Prostate gland (tissue), 2 donors: ENCODE measurements at regions not wholly inside any gene's neighbourhood (a gene's known extent, or its start where the extent isn't known, plus 50 kb on each side); places are given as distances from the start of the nearest gene placed in this dataset.

Source experiments
- DNase-seq: peaks from one replicate; pipeline ENCODE4 v3.0.0-alpha.2; 2019; ENCODE audit warnings: low spot score
- H3K27ac ChIP-seq, 2 donors: fragments of 200-600 bp; sonication (generic); 2 replicates each; pipeline ENCODE4 v1.5.1; 2017 to 2019
- H3K27me3 ChIP-seq: fragments of 200-600 bp; sonication (generic); replicated peaks from 2 replicates; pipeline ENCODE4 v1.5.1; 2019; ENCODE audit not compliant: insufficient read depth
- H3K36me3 ChIP-seq, 2 donors: fragments of 200-600 bp; sonication (generic); 1 replicate in 1 of 2; 2 replicates in 1 of 2; pipeline versions ENCODE4 v1.5.1 to v1.8.1; 2017 to 2019
- H3K4me1 ChIP-seq: fragments of 200-600 bp; sonication (generic); replicated peaks from 2 replicates; pipeline ENCODE4 v1.5.1; 2019
- H3K4me3 ChIP-seq, 2 donors: fragments of 200-600 bp; sonication (generic); 2 replicates each; pipeline ENCODE4 v1.5.1; 2017 to 2019
- H3K9me3 ChIP-seq: fragments of 200-600 bp; sonication (generic); 2 replicates; pipeline ENCODE4 v1.5.1; 2017
- CTCF ChIP-seq, 4 experiments: fragments of 200-600 bp in 2 of 4; fragments of 450-650 bp in 2 of 4; sonication (generic) in 2 of 4; IDR thresholded peaks; 1 replicate in 3 of 4; 2 replicates in 1 of 4; pipeline ENCODE4 v1.5.1; 2016 to 2019; ENCODE audit warnings: antibody characterized with exemption in 4 of 4, mild to moderate bottlenecking in 2 of 4, moderate library complexity in 2 of 4
- POLR2A ChIP-seq: fragments of 450-650 bp; IDR thresholded peaks from one replicate; pipeline ENCODE4 v1.6.1; 2016; ENCODE audit warnings: antibody characterized with exemption, mild to moderate bottlenecking
- POLR2AphosphoS5 ChIP-seq: sonication (generic); formaldehyde crosslinking; IDR thresholded peaks from one replicate; pipeline ENCODE4 v1.6.1; 2017; ENCODE audit warnings: antibody characterized with exemption
- WGBS: methylation state at CpG from one replicate; pipeline ENCODE4 v1.1.5; 2018; 5-methylcytosine and 5-hydroxymethylcytosine counted together
- intact Hi-C: fragments of 100-400 bp; cut with DNase I; formaldehyde crosslinking; loops from one replicate; pipeline ENCODE4 v1.14.2; 2022

- Histone ChIP-seq H3K27me3 (no peaks in the 10 kb centered on the region), H3K4me1 (no peaks in the 10 kb centered on the region), H3K27ac (no peak overlapping the region), H3K9me3 (no peaks in the 10 kb centered on the region), H3K4me3 (no peak overlapping the region), H3K36me3 (no peaks in the 10 kb centered on the region)
- no peak for DNase-seq
- intact Hi-C loops, result no loop called here
- 58% methylated on average over 2 of the region's 2 CpGs for WGBS
- TF ChIP-seq CTCF (IDR thresholded peaks at IDR 0.05) (no peak), POLR2A (no peak), POLR2AphosphoS5 (no peak)
These were observed 2068.7 kb downstream of the MAT2B start for GRCh38 chr5:165574100-165574499.

GRCh38 chr5:165576678-165577275 lies 2071.4 kb downstream of the MAT2B start:
- H3K4me1 ChIP-seq, result no peaks in the 10 kb centered on the region
- TF ChIP-seq POLR2AphosphoS5, result no peak
- TF ChIP-seq POLR2A, result no peak
- TF ChIP-seq CTCF (IDR thresholded peaks at IDR 0.05), result no peak
- intact Hi-C loops, result no loop called here
- 81% methylated on average over 3 of the region's 3 CpGs for WGBS
- H3K4me3 ChIP-seq, result no peak overlapping the region
- H3K27me3 ChIP-seq, result no peaks in the 10 kb centered on the region
- no peaks in the 10 kb centered on the region for H3K36me3 ChIP-seq
- DNase-seq, result no peak
- H3K9me3 ChIP-seq, result no peaks in the 10 kb centered on the region
- H3K27ac ChIP-seq, result no peak overlapping the region

GRCh38 chr5:165579911-165580310 lies 2074.5 kb downstream of the MAT2B start:
- H3K27me3 ChIP-seq, result no peaks in the 10 kb centered on the region
- DNase-seq, result no peak
- H3K4me3 ChIP-seq, result no peak overlapping the region
- no peak overlapping the region for H3K27ac ChIP-seq
- H3K36me3 ChIP-seq, result no peaks in the 10 kb centered on the region
- TF ChIP-seq CTCF (IDR thresholded peaks at IDR 0.05) (no peak), POLR2AphosphoS5 (no peak), POLR2A (no peak)
- H3K9me3 ChIP-seq, result no peaks in the 10 kb centered on the region
- intact Hi-C loops, result no loop called here
- H3K4me1 ChIP-seq, result no peaks in the 10 kb centered on the region

- Histone ChIP-seq H3K4me1 (no peaks in the 10 kb centered on the region), H3K27ac (no peak overlapping the region), H3K27me3 (no peaks in the 10 kb centered on the region), H3K36me3 (no peaks in the 10 kb centered on the region), H3K9me3 (no peaks in the 10 kb centered on the region), H3K4me3 (no peak overlapping the region)
- no peak for DNase-seq
- 51% methylated on average over 1 of the region's 1 CpG for WGBS
- intact Hi-C loops, result no loop called here
- TF ChIP-seq POLR2AphosphoS5 (no peak), POLR2A (no peak), CTCF (IDR thresholded peaks at IDR 0.05) (no peak)
These were observed 2089.3 kb downstream of the MAT2B start for GRCh38 chr5:165594693-165595092.

- no peaks in the 10 kb centered on the region for H3K4me1 ChIP-seq
- WGBS, result 85% methylated on average over 8 of the region's 8 CpGs
- H3K27me3 ChIP-seq, result no peaks in the 10 kb centered on the region
- no peaks in the 10 kb centered on the region for H3K36me3 ChIP-seq
- intact Hi-C loops, result no loop called here
- no peak for TF ChIP-seq POLR2A
- DNase-seq, result no peak
- H3K4me3 ChIP-seq, result no peak overlapping the region
- H3K9me3 ChIP-seq, result no peaks in the 10 kb centered on the region
- no peak overlapping the region for H3K27ac ChIP-seq
These were observed 2097.1 kb downstream of the MAT2B start for GRCh38 chr5:165602529-165602928.
